ENCODE measurements at regions not wholly inside any gene's neighbourhood (a gene's known extent, or its start where the extent isn't known, plus 50 kb on each side); places are given as distances from the start of the nearest gene placed in this dataset.

- Histone ChIP-seq H3K27me3 (ENCODE audit: insufficient read depth, low read depth, severe bottlenecking) (no peaks in the 10 kb centered on the region), H3K4me3 (ENCODE audit: low read depth, low read length) (no peak overlapping the region), H3K36me3 (no peaks in the 10 kb centered on the region), H3K27ac (no peak overlapping the region), H3K9me3 (ENCODE audit: severe bottlenecking) (no peaks in the 10 kb centered on the region)
- no peak for TF ChIP-seq CTCF (IDR thresholded peaks at IDR 0.05; ENCODE audit: low read depth, low read length)
- no peak for DNase-seq
These were observed 528.6 kb downstream of the PTPRC start for GRCh38 chr1:199167460-199167859.

- Histone ChIP-seq H3K27ac (no peak overlapping the region), H3K36me3 (no peaks in the 10 kb centered on the region), H3K27me3 (ENCODE audit: insufficient read depth, low read depth, severe bottlenecking) (no peaks in the 10 kb centered on the region), H3K9me3 (ENCODE audit: severe bottlenecking) (no peaks in the 10 kb centered on the region), H3K4me3 (ENCODE audit: low read depth, low read length) (no peak overlapping the region)
- DNase-seq, result no peak
- no peak for TF ChIP-seq CTCF (IDR thresholded peaks at IDR 0.05; ENCODE audit: low read depth, low read length)
These were observed 530.2 kb downstream of the PTPRC start for GRCh38 chr1:199168888-199169585.

GRCh38 chr1:199170711-199171110 is 531.9 kb downstream of the PTPRC start:
- no peaks in the 10 kb centered on the region for H3K27me3 ChIP-seq (ENCODE audit: insufficient read depth, low read depth, severe bottlenecking)
- no peak overlapping the region for H3K27ac ChIP-seq
- no peaks in the 10 kb centered on the region for H3K9me3 ChIP-seq (ENCODE audit: severe bottlenecking)
- H3K4me3 ChIP-seq (ENCODE audit: low read depth, low read length), result no peak overlapping the region
- no peaks in the 10 kb centered on the region for H3K36me3 ChIP-seq
- no peak for TF ChIP-seq CTCF (IDR thresholded peaks at IDR 0.05; ENCODE audit: low read depth, low read length)
- DNase-seq, result no peak

- H3K27me3 ChIP-seq (ENCODE audit: insufficient read depth, low read depth, severe bottlenecking), result no peaks in the 10 kb centered on the region
- no peak overlapping the region for H3K4me3 ChIP-seq (ENCODE audit: low read depth, low read length)
- no peak for TF ChIP-seq CTCF (IDR thresholded peaks at IDR 0.05; ENCODE audit: low read depth, low read length)
- H3K36me3 ChIP-seq, result no peaks in the 10 kb centered on the region
- no peak for DNase-seq
- H3K27ac ChIP-seq, result no peak overlapping the region
- no peaks in the 10 kb centered on the region for H3K9me3 ChIP-seq (ENCODE audit: severe bottlenecking)
These were observed 533.6 kb downstream of the PTPRC start for GRCh38 chr1:199172171-199173124.

- Histone ChIP-seq H3K4me3 (ENCODE audit: low read depth, low read length) (no peak overlapping the region), H3K27ac (no peak overlapping the region), H3K36me3 (no peaks in the 10 kb centered on the region), H3K27me3 (ENCODE audit: insufficient read depth, low read depth, severe bottlenecking) (no peaks in the 10 kb centered on the region), H3K9me3 (ENCODE audit: severe bottlenecking) (no peaks in the 10 kb centered on the region)
- no peak for DNase-seq
- no peak for TF ChIP-seq CTCF (IDR thresholded peaks at IDR 0.05; ENCODE audit: low read depth, low read length)
These were observed 534.5 kb downstream of the PTPRC start for GRCh38 chr1:199173356-199173755.
